Spleen (tissue), 11 donors: ENCODE measurements at regions not wholly inside any gene's neighbourhood (a gene's known extent, or its start where the extent isn't known, plus 50 kb on each side); places are given as distances from the start of the nearest gene placed in this dataset.

Experiments used
- DNase-seq: peaks from one replicate; pipeline ENCODE4 v3.0.0-alpha.2; 2020
- H3K27ac ChIP-seq, 8 donors: fragments of 200-600 bp; sonication (generic) in 7 of 8; 1 replicate in 4 of 8; 2 replicates in 4 of 8; pipeline versions ENCODE4 v1.5.0 to v1.8.0; 2016 to 2021; ENCODE audit warnings: inconsistent platforms in 4 of 8, mild to moderate bottlenecking in 4 of 8, moderate library complexity in 1 of 8
- H3K27me3 ChIP-seq, 7 donors: fragments of 200-600 bp; sonication (generic) in 6 of 7; replicated peaks in 1 of 7; 1 replicate in 4 of 7; 2 replicates in 3 of 7; pipeline versions ENCODE4 v1.5.0 to v1.8.0; 2016 to 2021; ENCODE audit warnings: inconsistent platforms in 3 of 7, mild to moderate bottlenecking in 1 of 7
- H3K36me3 ChIP-seq, 6 donors: fragments of 200-600 bp; sonication (generic) in 5 of 6; 1 replicate in 4 of 6; 2 replicates in 2 of 6; pipeline versions ENCODE4 v1.5.0 to v1.8.0; 2016 to 2021; ENCODE audit warnings: inconsistent platforms in 2 of 6
- H3K4me1 ChIP-seq, 6 donors: fragments of 200-600 bp; sonication (generic) in 5 of 6; 1 replicate in 3 of 6; 2 replicates in 3 of 6; pipeline versions ENCODE4 v1.5.0 to v1.8.0; 2016 to 2021; ENCODE audit warnings: inconsistent platforms in 3 of 6
- H3K4me3 ChIP-seq, 8 donors: fragments of 200-600 bp; sonication (generic) in 7 of 8; 1 replicate in 4 of 8; 2 replicates in 4 of 8; pipeline versions ENCODE4 v1.5.0 to v1.8.0; 2016 to 2021; ENCODE audit warnings: inconsistent platforms in 4 of 8, mild to moderate bottlenecking in 4 of 8, moderate library complexity in 2 of 8
- H3K9me3 ChIP-seq, 8 donors: fragments of 200-600 bp; sonication (generic) in 7 of 8; 1 replicate in 4 of 8; 2 replicates in 4 of 8; pipeline versions ENCODE4 v1.5.0 to v1.8.0; 2016 to 2021; ENCODE audit warnings: inconsistent platforms in 4 of 8
- POLR2A ChIP-seq, 3 donors: fragments of 450-650 bp; IDR thresholded peaks; one replicate each; pipeline ENCODE4 v1.5.1; 2017; ENCODE audit warnings: antibody characterized with exemption in 3 of 3, mild to moderate bottlenecking in 1 of 3
- POLR2AphosphoS5 ChIP-seq, 3 donors: sonication (generic); formaldehyde crosslinking; IDR thresholded peaks; one replicate each; pipeline ENCODE4 v1.5.1; 2017; ENCODE audit warnings: antibody characterized with exemption in 3 of 3
- WGBS, 5 donors: extraction: QIAGEN DNeasy Blood & Tissue Kit in 3 of 5; methylation state at CpG; one replicate each; pipeline versions ENCODE4 v1.1.5 to v1.1.7; 2013 to 2018; 5-methylcytosine and 5-hydroxymethylcytosine counted together
- intact Hi-C: fragments of 100-400 bp; cut with DNase I; formaldehyde crosslinking; loops from one replicate; pipeline ENCODE4 v1.15.0; 2023; ENCODE audit warnings: low total_unique reads
- TF ChIP-seq, protein P1 (sequence below), 11 experiments: fragments of 200-600 bp in 7 of 11; fragments of 450-650 bp in 4 of 11; sonication (generic) in 4 of 11; IDR thresholded peaks in 8 of 11; conservative IDR thresholded peaks in 3 of 11; 1 replicate in 7 of 11; 2 replicates in 4 of 11; pipeline versions ENCODE4 v1.4.0 to v1.8.0; 2016 to 2021; ENCODE audit warnings: antibody characterized with exemption in 11 of 11, inconsistent platforms in 4 of 11, mild to moderate bottlenecking in 1 of 11
- donor health status: healthy with polysubstance abuse.
- donor health status: DM: no; HTN: no; CAD: no; lungs with moderate emphysema.
- donor health status: DM: no; HTN: no; CAD: no.
- donor health status: Bipolar disorder and iron deficiency.
- donor health status: healthy.
- donor health status: DM: no; HTN: no; CAD: no.
- donor health status: DM: yes; HTN: yes; CAD: no.

DNA sequence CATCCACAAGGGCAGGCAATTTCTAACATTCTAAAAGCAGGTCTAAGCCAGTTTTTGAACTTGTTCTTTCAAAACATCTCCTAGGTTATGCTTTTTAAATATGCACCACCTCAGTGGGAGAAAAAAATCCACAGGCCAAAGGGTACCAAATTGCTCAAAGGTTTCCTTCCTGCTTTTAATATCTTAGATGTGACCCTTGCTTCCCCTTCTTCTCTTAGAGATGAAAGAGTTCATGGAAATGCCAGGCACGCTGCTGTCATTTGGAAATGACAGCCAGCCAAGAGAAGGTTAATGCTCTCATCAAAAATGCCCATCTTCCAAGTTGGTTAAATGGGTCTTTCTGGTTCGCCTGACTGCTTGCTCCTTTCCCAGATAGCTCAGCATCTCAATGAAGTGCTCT is 497.1 kb downstream of the CD83 start:
- Histone ChIP-seq H3K27ac (no peak overlapping the region), H3K27me3 (no peaks in the 10 kb centered on the region), H3K9me3 (peaks cover 0 to 12% (median 10%) of the 10 kb centered on the region in 8 donors), H3K36me3 (no peaks in the 10 kb centered on the region), H3K4me1 (peaks cover 0 to 10% (median 0%) of the 10 kb centered on the region in 6 donors), H3K4me3 (no peak overlapping the region)
- no peak for DNase-seq
- intact Hi-C loops: no loop called here
- no peak for TF ChIP-seq POLR2A (IDR thresholded peaks at IDR 0.05)
- no peak for TF ChIP-seq POLR2AphosphoS5 (IDR thresholded peaks at IDR 0.05)
- TF ChIP-seq, protein P1, sequence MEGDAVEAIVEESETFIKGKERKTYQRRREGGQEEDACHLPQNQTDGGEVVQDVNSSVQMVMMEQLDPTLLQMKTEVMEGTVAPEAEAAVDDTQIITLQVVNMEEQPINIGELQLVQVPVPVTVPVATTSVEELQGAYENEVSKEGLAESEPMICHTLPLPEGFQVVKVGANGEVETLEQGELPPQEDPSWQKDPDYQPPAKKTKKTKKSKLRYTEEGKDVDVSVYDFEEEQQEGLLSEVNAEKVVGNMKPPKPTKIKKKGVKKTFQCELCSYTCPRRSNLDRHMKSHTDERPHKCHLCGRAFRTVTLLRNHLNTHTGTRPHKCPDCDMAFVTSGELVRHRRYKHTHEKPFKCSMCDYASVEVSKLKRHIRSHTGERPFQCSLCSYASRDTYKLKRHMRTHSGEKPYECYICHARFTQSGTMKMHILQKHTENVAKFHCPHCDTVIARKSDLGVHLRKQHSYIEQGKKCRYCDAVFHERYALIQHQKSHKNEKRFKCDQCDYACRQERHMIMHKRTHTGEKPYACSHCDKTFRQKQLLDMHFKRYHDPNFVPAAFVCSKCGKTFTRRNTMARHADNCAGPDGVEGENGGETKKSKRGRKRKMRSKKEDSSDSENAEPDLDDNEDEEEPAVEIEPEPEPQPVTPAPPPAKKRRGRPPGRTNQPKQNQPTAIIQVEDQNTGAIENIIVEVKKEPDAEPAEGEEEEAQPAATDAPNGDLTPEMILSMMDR (IDR thresholded peaks at IDR 0.05 in 8 of 11, conservative IDR thresholded peaks at IDR 0.05 in 3 of 11): no peak
- WGBS, 5 donors: 56 to 72% (median 58%) methylated on average over 2 of the region's 2 CpGs

DNA sequence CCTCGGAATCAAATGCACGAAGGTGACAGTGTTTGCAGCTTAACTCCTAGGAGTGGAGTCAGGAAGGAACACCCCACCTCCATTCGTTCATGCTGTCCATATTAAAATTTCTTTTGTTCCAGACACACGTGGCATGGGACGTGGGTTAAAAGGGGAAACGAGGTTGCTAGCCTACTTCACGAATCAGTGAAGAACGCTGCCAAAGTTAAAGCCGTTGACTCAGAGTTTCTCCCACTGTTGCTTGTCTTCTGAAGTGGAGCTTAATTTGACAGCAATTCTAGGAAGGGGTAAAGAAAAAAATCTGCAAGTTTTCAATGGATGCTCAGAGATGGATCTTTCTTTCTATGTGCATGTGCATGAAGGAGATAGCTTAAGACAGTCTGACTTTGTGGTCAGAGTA is 499.1 kb downstream of the CD83 start:
- Histone ChIP-seq H3K4me1 (peaks cover 6 to 22% (median 8%) of the 10 kb centered on the region in 6 donors), H3K9me3 (peaks cover 0 to 12% (median 10%) of the 10 kb centered on the region in 8 donors), H3K4me3 (no peak overlapping the region), H3K27me3 (no peaks in the 10 kb centered on the region), H3K27ac (no peak overlapping the region), H3K36me3 (no peaks in the 10 kb centered on the region)
- 55 to 72% (median 59%) methylated on average over 9 of the region's 9 CpGs for WGBS, 5 donors
- intact Hi-C loops: no loop called here
- DNase-seq: no peak
- TF ChIP-seq POLR2A (IDR thresholded peaks at IDR 0.05) (no peak), POLR2AphosphoS5 (IDR thresholded peaks at IDR 0.05) (no peak)
- TF ChIP-seq, protein P1 (IDR thresholded peaks at IDR 0.05 in 8 of 11, conservative IDR thresholded peaks at IDR 0.05 in 3 of 11): no peak

DNA sequence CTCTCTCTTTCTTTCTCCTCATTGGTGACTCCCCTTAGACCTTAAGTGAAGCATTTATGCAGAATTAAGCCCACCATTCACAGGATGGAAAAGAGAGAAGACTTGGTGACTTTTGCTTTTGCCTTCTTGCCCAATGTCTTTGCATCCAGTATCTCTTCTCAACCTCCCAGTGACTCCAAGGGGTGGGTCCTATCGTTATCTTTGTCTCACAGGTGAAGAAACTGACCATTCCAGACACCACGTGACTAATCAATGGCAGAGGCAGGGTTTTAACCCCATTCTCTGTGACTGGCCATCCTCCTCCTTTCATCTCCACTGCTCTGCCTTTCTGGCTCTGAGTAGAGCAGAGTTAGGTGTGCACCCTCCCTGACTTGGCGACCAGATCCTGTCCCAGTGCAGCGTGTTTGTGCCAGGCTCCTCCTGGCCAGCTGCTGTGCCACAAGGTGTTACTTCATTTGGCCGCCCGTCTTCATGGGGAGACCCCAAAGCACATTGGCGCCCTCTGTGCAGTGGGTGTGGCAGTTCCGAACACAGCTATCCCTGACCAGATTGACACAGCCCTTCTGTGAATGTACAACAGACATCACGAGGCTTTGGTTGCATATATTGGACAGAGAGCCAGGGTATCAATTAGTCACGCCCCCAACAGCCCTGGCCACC is 501.3 kb downstream of the CD83 start:
- H3K27ac ChIP-seq: no peak overlapping the region
- H3K9me3 ChIP-seq: peaks cover 0 to 12% (median 10%) of the 10 kb centered on the region in 8 donors
- WGBS, 5 donors: 81 to 97% (median 92%) methylated on average over 6 to 10 of the region's 10 CpGs
- TF ChIP-seq, protein P1 (IDR thresholded peaks at IDR 0.05 in 8 of 11, conservative IDR thresholded peaks at IDR 0.05 in 3 of 11): no peak
- TF ChIP-seq POLR2A (IDR thresholded peaks at IDR 0.05) (no peak), POLR2AphosphoS5 (IDR thresholded peaks at IDR 0.05) (no peak)
- intact Hi-C loops: no loop called here
- H3K27me3 ChIP-seq: no peaks in the 10 kb centered on the region
- no peak overlapping the region for H3K4me3 ChIP-seq
- H3K36me3 ChIP-seq: no peaks in the 10 kb centered on the region
- no peak for DNase-seq
- peaks cover 6 to 33% (median 17%) of the 10 kb centered on the region in 6 donors for H3K4me1 ChIP-seq

DNA sequence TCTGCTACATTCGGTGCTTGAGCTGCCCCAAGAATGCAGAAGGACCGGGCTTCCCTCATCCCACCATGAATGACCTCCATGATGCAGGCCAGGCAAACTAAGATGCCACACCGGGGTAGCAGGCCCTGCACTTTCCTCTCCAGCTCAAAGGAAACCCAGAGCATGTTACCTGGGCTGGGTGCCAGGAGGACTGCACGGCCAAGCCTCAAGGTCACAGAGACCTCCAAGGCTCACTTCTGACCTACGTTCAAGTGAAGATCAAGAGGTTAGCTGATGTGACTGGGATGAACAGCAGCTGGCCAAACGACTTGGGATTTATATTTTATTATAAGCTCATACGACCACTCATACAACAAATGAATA is 501.8 kb downstream of the CD83 start:
- DNase-seq: no peak
- Histone ChIP-seq H3K9me3 (peaks cover 0 to 12% (median 10%) of the 10 kb centered on the region in 8 donors), H3K36me3 (no peaks in the 10 kb centered on the region), H3K4me1 (peaks cover 6 to 33% (median 17%) of the 10 kb centered on the region in 6 donors), H3K27me3 (no peaks in the 10 kb centered on the region), H3K27ac (no peak overlapping the region), H3K4me3 (no peak overlapping the region)
- intact Hi-C loops: no loop called here
- WGBS, 5 donors: 66 to 79% (median 73%) methylated on average over 7 of the region's 7 CpGs
- TF ChIP-seq, protein P1 (IDR thresholded peaks at IDR 0.05 in 8 of 11, conservative IDR thresholded peaks at IDR 0.05 in 3 of 11): no peak
- TF ChIP-seq POLR2AphosphoS5 (IDR thresholded peaks at IDR 0.05): no peak
